Umbilical cord (tissue), 1 donor: ENCODE measurements at regions not wholly inside any gene's neighbourhood (a gene's known extent, or its start where the extent isn't known, plus 50 kb on each side); places are given as distances from the start of the nearest gene placed in this dataset.
A peak's percentile ranks its signal among the peaks of the same experiment; 100 is the strongest.

Experiments used
- DNase-seq: peaks from one replicate; pipeline ENCODE4 v3.0.0-alpha.2; 2015; ENCODE audit warnings: low spot score

GRCh38 chr5:34502581-34502980, 153.5 kb upstream of the RAI14 start:
- no peak for DNase-seq

- DNase-seq: peak; percentile 45
These were observed 152.5 kb upstream of the RAI14 start for GRCh38 chr5:34503379-34504253.

GRCh38 chr5:34504967-34505366, 151.2 kb upstream of the RAI14 start:
- no peak for DNase-seq

GRCh38 chr5:34505731-34506130, 150.4 kb upstream of the RAI14 start:
- DNase-seq: no peak

- no peak for DNase-seq
These were observed 148.2 kb upstream of the RAI14 start for GRCh38 chr5:34507933-34508332.

- DNase-seq: no peak
These were observed 146.7 kb upstream of the RAI14 start for GRCh38 chr5:34509392-34509791.

- DNase-seq: no peak
These were observed 146.1 kb upstream of the RAI14 start for GRCh38 chr5:34510002-34510401.

GRCh38 chr5:34511063-34511462, 145.1 kb upstream of the RAI14 start:
- no peak for DNase-seq

- no peak for DNase-seq
These were observed 144.6 kb upstream of the RAI14 start for GRCh38 chr5:34511481-34511880.

GRCh38 chr5:34511915-34512314, 144.2 kb upstream of the RAI14 start:
- peak; percentile 93 for DNase-seq

GRCh38 chr5:34516166-34516565, 140.0 kb upstream of the RAI14 start:
- DNase-seq: no peak

GRCh38 chr5:34516686-34517085, 139.4 kb upstream of the RAI14 start:
- no peak for DNase-seq

- DNase-seq: no peak
These were observed 138.9 kb upstream of the RAI14 start for GRCh38 chr5:34517249-34517648.

GRCh38 chr5:34519489-34520220, 136.5 kb upstream of the RAI14 start:
- DNase-seq: no peak

GRCh38 chr5:34521628-34522290, 134.4 kb upstream of the RAI14 start:
- DNase-seq: no peak

GRCh38 chr5:34522599-34523386, 133.3 kb upstream of the RAI14 start:
- peak; percentile 89 for DNase-seq

- DNase-seq: no peak
These were observed 132.8 kb upstream of the RAI14 start for GRCh38 chr5:34523387-34523726.

- DNase-seq: peak; percentile 38
These were observed 132.0 kb upstream of the RAI14 start for GRCh38 chr5:34524123-34524522.

GRCh38 chr5:34525761-34526160, 130.4 kb upstream of the RAI14 start:
- no peak for DNase-seq

- DNase-seq: no peak
These were observed 129.3 kb upstream of the RAI14 start for GRCh38 chr5:34526682-34527305.
